DMS79 treated with DMSO at 0.1 percent for 48 hours (cell line): ENCODE measurements at regions not wholly inside any gene's neighbourhood (a gene's known extent, or its start where the extent isn't known, plus 50 kb on each side); places are given as distances from the start of the nearest gene placed in this dataset.
A peak's percentile ranks its signal among the peaks of the same experiment; 100 is the strongest.
"Not testable (repeated sequence)": the region's sequence is repeated elsewhere in the genome, so short reads cannot be mapped to it uniquely, and the experiment has no call there.

Experiments
- DNase-seq: peaks from one replicate; lab custom pipeline; 2025; lab: John Stamatoyannopoulos, UW

DNA sequence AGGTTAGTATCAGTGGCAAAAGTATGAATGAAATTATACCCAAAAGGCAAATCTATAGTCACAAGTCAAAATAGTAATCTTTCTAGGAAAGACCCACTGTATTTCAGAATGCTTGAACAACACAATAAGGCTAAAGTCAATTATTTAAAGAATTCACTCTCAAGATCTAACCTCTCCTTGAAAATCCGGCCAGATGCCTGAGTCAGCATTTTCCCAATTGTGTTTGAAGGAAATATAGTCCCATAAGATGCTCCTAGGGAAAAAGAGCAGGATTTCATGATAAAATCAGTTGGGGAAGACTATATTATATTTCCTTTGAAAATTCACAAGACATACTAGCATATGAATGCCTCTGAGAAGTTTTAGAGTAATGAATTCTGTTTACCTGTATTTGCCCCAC, 1075.0 kb downstream of the GRM8 start:
- no peak for DNase-seq

DNA sequence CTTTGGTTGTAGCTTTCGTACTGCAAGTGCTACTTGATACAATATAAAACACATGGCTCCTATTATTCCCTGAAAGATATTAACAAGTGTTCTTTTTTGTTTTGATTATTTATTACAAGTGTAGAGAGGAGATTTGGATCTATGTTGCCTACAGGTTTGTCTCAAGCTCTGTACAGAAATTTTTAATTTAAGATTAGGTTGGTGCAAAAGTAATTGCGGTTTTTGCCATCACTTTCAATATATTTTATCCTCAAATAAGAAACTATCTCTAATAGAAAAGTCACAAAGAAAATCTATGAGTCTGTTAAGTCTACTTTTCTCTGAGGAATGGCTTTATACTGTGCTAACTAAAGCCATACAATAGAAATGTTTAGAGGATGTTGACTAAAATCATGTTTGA, 1086.1 kb downstream of the GRM8 start:
- DNase-seq: no peak

DNA sequence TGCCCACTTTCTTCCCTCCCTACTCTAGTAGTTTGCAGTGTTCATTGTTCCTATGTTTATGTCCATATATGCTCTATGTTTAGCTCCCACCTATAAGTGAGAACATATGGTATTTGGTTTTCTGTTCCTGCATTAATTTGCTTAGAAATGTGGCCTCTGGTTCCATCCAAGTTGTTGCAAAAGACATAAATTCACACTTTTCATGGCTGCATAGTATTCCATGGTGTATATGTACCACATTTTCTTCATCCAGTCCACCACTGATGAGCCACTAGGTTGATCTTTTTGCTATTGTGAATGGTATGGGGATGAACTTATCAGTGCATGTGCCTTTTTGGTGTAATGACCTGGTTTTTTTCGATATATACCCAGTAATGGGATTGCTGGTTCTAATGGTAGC, 1089.1 kb downstream of the GRM8 start:
- no peak for DNase-seq

DNA sequence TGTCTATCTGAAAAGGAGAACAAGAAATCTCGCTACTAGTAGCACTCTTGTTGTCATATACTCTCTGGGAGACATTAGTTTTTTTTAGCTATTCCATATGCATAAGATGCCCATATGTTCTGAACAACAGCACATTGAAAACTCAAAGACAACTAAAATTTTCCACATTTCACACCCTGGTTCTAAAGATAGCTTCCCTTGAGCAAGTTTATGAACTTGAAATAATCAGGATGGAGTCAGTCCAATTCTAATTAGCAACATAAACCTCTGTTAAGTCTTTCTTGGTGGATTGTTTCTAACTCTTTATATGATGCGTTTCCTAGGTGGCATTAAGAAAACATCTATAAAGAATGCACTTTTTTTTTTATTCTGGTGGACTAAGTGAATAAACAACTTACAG, 1095.3 kb downstream of the GRM8 start:
- no peak for DNase-seq

DNA sequence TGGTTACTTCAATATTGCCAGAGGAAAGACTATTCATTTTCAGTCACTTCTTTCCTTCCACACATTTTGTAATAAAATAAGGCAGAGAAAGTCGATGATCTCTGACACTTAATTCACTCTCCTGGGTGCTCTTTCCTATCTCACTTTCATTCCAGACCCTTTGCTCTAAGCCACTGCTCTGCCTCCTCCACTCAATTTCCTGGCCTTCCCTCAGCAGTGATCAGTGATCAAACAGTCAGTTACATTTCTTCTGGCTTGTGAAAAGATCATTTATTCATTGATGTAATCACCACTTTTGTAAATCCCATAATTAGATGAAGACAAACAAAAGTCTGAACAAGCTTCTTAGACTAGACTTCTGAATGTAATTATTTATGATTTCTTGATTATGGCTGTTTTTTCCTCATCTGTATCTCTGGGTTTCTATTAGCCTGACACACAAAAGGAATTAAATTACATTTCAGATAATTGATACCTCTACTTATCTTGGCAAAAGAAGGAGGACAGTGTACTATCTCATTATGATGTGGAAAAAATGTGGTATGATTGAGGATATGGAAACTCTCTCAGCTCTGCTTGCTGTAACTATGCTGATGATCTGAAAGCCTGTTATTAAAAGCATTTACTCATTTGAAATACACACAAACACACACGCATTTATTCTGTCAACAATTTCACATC, 1102.3 kb downstream of the GRM8 start:
- DNase-seq: no peak

DNA sequence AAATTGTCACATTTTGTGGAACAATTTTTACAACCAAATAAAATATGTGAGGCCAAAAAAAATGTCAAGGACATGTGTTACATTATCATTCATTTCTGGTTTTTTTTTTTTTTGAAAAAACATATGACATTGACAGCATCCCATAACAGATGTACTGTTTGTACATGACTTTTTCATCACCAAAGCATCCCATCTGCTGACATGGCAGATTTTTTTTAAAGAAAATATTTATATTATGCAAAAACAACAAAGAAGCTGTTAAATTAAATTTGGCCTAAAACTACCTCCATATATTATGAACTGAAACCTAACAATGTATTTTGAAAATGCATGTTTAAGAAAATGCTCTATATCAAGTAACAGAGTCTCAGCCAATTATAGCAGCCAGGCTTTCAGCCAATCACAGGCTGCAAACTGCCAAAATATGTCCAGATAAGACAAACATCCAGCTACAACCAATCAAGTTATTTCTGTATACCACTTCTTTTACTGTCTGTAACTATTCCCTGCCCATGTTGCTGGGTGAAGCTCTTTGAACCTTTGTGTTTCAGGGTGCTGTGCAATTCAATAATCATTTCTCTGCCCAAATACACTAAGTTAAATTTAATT, 1111.8 kb downstream of the GRM8 start:
- no peak for DNase-seq

DNA sequence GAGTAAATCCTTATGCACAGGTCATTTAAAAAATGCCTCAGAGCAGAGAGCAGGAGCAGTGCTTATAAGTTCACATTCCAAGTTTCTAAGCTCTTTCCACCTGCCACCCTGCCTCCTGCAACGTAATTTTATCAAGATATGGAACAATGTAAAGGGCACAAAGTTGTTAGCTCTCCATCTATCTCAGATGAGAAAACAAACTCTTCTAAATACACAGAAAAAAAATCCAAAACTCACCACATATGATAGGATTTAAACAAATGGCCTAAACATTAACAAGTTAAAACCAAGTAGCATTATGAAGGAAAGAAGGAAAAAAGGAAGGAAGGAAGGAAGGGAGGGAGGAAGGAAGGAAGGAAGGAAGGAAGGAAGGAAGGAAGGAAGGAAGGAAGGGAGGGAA, 1132.8 kb downstream of the GRM8 start:
- DNase-seq: no peak

DNA sequence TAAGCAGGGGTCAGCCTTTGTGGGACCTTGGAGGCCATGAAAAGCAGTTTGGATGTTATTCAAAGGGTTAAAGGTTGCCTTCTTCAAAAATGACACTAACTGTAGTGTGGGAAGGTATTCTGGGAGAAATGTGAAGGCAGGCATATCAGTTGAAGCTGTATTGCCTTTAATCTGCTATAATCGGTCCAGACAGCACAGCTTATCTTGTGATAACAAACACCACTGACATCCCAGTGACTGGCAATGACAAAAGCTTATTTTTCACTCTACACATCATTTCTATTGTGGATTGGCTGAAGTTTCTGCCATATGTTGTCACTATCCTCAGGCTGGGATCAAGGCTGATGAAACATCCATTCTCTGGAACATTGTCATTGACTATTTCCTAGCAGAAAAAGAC, 1149.2 kb downstream of the GRM8 start:
- DNase-seq: no peak

DNA sequence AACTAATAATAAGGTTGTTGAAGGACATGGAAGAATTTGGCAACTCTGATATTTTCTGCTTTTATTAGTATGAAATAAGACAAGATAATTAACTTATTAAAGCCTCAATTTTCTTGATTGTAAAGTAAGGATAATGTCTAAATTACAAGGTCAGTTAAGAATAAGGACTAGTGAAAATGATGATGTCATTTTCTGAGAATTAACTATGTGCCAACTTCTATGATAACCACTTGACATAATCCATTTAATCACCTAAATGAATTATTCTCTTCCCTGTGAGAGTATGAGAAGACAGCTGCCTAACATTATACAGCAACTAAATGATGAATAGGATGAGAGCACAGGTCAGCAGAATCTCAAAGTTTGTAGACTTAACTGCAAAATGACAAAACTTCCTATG, 1153.4 kb upstream of the POT1 start:
- DNase-seq: no peak

DNA sequence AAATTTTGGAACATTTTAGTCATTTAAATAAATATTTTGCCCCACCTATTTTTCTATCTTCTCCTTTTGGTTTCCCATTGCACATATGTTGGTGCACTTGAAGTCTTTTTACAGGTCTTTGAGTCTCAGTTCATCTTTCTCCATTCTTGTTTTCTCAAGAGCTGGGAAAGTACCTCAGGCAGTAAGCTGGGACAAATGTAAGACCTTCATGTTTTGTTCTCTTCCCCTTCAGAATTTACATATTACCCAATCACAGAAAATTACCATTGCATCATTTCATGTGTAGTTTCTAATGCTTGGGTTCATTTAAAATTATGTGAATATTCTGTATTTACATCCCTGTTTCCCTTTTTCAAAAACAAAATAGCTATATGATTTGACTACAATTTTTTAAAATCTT, 1150.0 kb upstream of the POT1 start:
- no peak for DNase-seq

DNA sequence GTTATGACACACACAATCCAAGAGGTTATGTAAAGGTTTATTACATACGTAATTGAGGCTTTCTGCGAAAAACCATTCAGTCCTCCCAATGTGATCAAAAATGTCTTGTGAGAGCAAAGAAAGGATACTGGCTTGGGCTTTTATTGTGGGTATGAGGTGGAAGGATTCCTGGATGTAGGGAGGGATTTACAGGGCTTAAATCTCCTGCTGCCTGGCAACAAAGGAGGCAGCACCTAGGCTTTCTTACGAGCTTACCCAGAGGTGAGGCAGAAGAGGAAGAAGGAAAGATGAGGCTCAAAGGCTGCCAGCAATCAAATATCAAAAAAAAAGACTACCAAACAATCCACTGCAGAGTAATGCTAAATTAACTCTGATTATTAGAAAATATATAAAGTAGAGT, 1149.5 kb upstream of the POT1 start:
- no peak for DNase-seq

DNA sequence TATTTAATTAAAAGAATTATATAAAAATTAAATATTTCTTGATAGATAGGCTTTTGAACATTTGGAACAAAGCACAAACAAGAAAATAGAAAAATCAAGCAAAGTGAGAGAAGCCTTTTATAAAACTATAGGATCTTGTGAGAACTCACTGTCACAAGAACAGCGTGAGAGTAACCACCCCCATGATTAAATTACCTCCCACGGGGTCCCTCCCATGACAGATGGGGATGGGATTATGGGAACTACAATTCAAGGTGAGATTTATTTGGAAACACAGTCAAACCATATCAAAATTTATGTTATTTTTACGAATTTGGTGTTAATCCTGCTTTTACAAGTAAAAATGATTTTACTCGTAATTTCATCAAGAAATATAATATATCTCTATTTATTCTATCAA, 1136.1 kb upstream of the POT1 start:
- no peak for DNase-seq

DNA sequence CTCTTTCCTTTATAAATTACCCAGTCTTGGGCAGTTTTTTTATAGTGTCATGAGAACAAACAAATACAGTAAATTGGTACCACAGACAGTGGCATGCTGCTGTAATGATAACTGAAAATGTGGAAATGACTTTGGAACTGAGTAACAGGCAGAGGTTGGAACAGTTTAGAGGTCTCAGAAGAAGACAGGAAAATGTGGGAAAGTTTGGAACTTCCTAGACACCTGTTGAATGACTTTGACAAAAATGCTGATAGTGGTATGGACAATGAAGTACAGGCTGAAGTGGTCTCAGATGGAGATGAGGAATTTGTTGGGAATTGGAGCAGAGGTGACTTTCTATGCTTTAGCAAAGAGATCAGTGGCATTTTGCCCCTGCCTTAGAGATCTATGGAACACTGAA, 1128.4 kb upstream of the POT1 start:
- no peak for DNase-seq

DNA sequence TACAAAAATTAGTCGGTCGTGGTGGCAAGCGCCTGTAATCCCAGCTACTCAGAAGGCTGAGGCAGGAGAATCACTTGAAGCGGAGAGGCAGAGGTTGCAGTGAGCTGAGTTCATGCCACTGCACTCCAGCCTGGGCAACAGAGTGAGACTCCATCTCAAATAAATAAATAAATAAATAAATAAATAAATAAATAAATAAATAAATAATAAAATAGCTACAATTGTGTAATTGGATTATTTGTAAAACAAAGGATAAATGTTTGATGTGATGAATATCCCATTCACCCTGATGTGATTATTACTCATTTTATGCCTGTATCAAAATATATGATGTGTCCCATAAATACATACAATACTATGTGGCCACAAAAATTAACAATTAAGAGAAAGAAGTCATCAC, 1127.0 kb upstream of the POT1 start:
- not testable (repeated sequence) for DNase-seq

DNA sequence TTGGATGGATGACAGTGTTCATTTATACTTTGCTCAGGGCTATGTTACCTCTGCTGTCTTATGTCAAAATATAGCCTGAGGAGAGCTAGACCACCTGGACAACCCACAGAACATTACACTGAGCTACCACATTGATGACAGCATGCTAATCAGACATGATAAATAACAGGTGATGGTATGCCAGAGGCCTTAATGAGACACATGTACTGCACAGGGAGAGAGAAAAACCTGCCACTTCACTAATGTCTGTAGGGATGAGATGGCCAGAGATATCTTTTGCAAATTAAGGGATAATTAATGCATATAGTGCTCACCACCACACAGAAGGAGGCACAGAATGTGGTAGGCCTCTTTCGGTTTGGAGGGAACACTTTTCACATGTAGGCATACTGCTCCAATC, 1122.6 kb upstream of the POT1 start:
- DNase-seq: no peak

DNA sequence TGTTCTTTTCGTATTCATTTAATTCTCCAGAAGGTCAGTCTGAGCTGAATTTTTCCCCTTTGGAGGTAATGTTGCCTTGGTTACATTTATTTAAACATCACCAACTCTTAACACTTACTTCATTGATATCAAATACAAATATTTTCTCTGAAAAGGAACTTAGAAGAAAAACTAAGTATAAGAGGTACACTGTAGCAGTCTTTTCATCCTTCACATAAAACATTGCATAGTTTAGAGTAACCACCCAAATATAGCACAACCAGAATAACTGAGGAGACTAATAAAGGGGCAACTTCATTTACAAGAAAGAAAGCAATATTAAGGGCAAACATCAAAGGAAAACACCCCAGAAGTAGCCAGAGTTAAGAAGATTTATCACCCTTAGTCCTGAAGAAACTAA, 1115.0 kb upstream of the POT1 start:
- no peak for DNase-seq

DNA sequence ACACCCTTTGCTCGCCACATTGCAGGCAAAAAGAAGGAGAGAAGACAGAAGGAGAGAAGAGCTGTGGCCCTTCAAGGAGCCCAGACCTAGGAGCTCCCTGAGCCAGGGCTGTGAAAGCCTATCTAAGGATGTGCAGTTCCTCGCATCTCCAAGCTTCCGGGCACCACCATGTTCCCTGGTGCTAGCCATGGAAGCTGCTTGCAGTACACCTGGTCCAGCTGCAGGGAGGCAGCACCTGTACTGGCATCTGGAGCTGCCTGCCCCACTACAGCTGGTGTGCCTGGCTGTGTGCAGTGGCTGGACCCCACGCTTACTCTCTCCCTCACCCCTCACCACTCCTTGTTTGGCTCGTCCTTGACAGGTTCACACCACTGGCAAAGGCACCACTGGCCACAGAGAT, 1111.8 kb upstream of the POT1 start:
- no peak for DNase-seq

DNA sequence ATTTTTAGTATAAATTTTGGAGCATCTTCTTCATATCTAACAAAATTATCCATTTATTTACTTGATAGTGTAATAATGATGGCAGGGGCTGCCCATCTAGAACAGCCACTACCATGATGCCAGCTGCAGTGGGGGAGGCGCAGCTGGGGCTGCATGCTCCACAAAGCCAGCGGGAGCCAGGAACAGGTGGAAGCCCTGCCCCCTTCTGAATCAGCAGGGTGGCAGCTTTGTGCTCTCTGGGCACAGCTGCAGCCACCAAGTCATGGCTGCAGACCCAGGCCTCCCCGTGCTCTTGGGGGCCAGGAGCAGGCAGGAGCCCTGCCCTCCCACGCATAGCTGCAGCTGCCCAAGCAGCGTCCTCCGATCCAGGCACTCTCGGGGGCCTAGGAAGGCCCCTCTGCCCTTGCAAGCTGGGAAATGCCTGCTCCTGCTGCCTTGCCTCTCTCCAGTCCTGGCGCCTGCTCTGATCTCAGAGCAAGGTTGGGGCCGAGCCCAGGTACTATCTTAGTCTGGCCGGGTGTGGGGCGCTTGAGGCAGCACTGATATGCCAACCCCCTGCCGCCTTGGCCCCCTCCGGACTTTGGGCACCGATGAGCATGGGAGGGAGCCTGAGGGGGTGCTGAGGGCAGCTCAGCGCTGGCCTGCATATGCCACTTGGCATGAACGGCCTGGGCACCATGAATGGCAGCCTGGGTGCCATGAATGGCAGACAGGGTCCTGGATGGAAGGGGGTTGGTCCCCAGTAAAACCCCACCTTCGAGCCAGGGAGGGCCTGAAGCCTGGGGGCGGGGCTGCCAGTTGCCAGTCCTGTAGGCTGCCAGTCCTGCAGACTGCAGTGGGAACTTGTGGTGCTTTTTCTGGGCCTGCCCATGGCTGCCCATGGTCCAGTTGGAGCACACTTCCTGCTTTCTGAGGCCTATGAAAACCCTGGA, 1110.8 kb upstream of the POT1 start:
- DNase-seq: no peak

DNA sequence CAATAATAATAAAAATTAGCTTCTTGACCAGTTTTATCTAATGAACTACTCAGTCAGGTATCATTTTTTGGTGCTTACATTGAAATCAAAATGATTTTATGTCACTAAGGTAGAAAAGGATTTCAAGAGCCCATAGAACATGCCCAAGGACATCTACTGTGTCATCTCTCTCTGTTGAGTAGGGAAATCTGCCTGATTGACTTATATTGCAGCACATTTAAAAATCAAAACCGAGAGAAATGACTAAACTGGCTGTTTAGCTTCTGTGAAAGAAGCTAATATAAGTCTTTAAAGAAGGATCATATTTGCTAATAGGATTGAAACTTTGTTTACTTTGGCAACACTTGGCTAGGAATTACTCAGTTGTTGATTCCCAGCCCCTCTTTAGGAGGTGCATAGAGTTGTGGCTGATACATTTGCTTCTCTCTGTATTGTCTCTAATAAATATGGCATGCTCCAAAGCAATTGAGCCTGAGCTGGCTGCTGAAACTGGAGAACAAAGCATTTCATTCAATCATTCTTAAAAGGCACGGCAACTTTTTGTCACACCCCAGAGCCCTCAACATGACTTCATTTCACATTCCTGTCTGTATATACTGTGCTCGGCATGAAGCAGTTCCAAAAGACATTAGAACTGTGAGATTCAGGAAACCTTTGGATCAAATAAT, 1096.9 kb upstream of the POT1 start:
- DNase-seq: peak; percentile 32

DNA sequence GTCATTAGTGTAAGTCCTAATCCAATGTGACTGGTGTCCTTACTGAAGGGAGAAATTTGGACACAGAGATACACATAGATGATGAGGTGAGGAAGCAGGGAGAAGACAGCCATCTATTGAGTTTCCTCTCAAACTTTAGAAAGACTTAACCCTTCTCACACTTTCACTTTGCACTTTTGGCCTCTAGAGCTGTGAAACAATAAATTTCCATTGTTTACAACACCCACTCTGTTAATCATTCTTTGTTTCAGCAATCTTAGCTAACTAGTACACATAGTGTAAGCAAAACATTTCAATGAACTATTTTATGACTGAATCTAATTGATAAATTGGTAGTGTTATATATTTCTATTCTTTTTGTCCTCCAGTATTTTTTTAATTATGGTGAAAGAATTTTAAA, 1092.8 kb upstream of the POT1 start:
- DNase-seq: no peak

DNA sequence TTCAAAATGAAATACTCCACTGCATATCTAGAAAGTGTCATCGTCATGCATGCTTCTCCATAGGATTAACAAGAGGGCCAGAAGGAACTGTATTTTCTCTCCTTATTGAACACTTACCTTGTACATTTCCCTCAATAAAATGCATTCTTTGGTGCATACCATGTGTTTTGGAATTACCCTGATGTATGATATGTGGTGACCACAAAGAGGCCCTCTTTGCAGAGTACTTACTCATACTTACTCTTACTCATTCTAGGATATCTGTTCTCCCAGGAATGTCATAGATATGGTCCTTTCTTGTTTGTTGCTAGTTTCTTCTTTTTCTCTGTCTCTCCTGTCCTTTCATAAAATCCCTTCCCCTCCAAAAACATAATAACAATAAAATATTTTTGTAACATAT, 1087.1 kb upstream of the POT1 start:
- no peak for DNase-seq

DNA sequence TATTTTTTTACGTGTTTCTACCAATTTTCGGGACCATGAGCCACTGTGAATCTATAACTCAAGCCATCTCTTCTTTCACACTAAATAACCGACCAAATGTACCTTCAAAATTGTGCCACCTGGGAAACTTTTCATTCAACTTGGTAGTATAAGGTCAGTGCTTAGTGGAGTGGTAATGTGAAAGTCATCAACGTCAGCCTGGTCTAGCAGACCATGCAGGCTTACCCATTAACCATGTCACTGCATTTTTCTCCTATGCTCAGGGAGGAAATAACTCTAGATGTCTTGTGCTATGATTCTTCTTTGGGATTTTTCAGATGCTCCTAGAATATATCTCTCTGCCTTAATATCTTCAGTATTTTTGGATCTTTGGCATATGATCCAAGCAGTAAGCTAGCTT, 1075.4 kb upstream of the POT1 start:
- DNase-seq: no peak

DNA sequence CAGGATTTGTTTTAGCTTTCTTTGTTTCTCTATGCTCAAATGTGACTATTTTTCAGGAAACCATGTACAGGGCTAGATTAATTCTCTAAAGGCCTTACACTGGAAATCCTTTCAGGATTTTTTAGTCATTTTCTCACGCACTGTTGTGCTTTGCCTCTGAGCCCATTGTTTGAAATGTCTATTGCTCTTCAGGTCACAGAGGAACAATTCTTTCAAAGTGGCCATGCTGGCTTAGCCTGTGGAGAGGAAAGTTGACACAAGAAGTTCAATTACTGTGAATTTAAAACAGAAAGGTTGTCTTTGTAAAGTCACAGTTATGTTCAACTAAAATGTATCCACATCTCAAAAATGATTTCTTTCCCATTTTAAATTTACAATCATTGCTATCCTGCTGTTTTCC, 1071.7 kb upstream of the POT1 start:
- no peak for DNase-seq
